ENCODE measurements at regions not wholly inside any gene's neighbourhood (a gene's known extent, or its start where the extent isn't known, plus 50 kb on each side); places are given as distances from the start of the nearest gene placed in this dataset.

DNA sequence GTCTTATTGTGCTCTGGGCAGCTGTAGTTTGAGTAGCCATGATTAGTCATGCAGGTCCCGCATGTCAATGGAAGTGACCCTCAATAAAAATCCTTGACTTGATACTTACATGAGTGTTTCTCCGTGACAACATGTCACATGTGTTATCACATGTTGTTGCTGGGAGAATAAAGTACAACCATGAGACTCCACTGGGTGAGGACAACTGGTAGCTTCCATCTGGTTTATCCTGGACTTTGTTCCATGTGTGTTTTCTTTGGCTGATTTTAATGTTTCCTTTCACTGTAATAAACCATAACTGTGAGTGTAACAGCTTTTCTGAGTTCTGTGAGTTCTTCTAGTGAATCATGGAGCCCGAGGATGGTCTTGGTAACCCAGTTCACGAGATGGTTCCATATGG is 63.1 kb upstream of the NDN start:
- intact Hi-C loops (cut with DNase I) = no loop called here
- TF ChIP-seq, protein P1, sequence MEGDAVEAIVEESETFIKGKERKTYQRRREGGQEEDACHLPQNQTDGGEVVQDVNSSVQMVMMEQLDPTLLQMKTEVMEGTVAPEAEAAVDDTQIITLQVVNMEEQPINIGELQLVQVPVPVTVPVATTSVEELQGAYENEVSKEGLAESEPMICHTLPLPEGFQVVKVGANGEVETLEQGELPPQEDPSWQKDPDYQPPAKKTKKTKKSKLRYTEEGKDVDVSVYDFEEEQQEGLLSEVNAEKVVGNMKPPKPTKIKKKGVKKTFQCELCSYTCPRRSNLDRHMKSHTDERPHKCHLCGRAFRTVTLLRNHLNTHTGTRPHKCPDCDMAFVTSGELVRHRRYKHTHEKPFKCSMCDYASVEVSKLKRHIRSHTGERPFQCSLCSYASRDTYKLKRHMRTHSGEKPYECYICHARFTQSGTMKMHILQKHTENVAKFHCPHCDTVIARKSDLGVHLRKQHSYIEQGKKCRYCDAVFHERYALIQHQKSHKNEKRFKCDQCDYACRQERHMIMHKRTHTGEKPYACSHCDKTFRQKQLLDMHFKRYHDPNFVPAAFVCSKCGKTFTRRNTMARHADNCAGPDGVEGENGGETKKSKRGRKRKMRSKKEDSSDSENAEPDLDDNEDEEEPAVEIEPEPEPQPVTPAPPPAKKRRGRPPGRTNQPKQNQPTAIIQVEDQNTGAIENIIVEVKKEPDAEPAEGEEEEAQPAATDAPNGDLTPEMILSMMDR (IDR thresholded peaks at IDR 0.05) = no peak
- ATAC-seq = no peak

GRCh38 chr15:23750776-23751175 is 63.7 kb upstream of the NDN start:
- DNase-seq = no peak
- Histone ChIP-seq H3K4me3 (no peak overlapping the region), H3K36me3 (no peaks in the 10 kb centered on the region), H3K27ac (no peak overlapping the region), H3K4me1 (no peaks in the 10 kb centered on the region), H3K27me3 (no peaks in the 10 kb centered on the region), H3K9me3 (no peaks in the 10 kb centered on the region)
- ATAC-seq = no peak
- intact Hi-C loops (cut with DNase I) = no loop called here
- TF ChIP-seq, protein P1 (IDR thresholded peaks at IDR 0.05) = no peak

More for the DNA sequence above, 63.1 kb upstream of the NDN start:
- no peak overlapping the region for H3K27ac ChIP-seq
- no peaks in the 10 kb centered on the region for H3K27me3 ChIP-seq
- no peaks in the 10 kb centered on the region for H3K9me3 ChIP-seq
- H3K4me1 ChIP-seq = no peaks in the 10 kb centered on the region
- H3K36me3 ChIP-seq = no peaks in the 10 kb centered on the region
- DNase-seq = no peak
- no peak overlapping the region for H3K4me3 ChIP-seq

GRCh38 chr15:23753248-23753647 is 66.1 kb upstream of the NDN start:
- ATAC-seq (no peak), DNase-seq (no peak)
- H3K9me3 ChIP-seq = no peaks in the 10 kb centered on the region
- no peaks in the 10 kb centered on the region for H3K4me1 ChIP-seq
- H3K4me3 ChIP-seq = no peak overlapping the region
- no peaks in the 10 kb centered on the region for H3K27me3 ChIP-seq
- no peaks in the 10 kb centered on the region for H3K36me3 ChIP-seq
- H3K27ac ChIP-seq = no peak overlapping the region
- intact Hi-C loops (cut with DNase I) = no loop called here
- TF ChIP-seq, protein P1 (IDR thresholded peaks at IDR 0.05) = no peak

GRCh38 chr15:23758891-23759290 is 71.8 kb upstream of the NDN start:
- no peaks in the 10 kb centered on the region for H3K4me1 ChIP-seq
- H3K36me3 ChIP-seq = no peaks in the 10 kb centered on the region
- no peak overlapping the region for H3K4me3 ChIP-seq
- no peaks in the 10 kb centered on the region for H3K9me3 ChIP-seq
- H3K27me3 ChIP-seq = no peaks in the 10 kb centered on the region
- intact Hi-C loops (cut with DNase I) = no loop called here
- ATAC-seq (no peak), DNase-seq (no peak)
- TF ChIP-seq, protein P1 (IDR thresholded peaks at IDR 0.05) = no peak
- H3K27ac ChIP-seq = no peak overlapping the region

- H3K4me3 ChIP-seq = no peak overlapping the region
- ATAC-seq (no peak), DNase-seq (no peak)
- no peaks in the 10 kb centered on the region for H3K9me3 ChIP-seq
- intact Hi-C loops (cut with DNase I) = no loop called here
- H3K27me3 ChIP-seq = no peaks in the 10 kb centered on the region
- no peaks in the 10 kb centered on the region for H3K36me3 ChIP-seq
- H3K4me1 ChIP-seq = no peaks in the 10 kb centered on the region
- TF ChIP-seq, protein P1 (IDR thresholded peaks at IDR 0.05) = no peak
- H3K27ac ChIP-seq = no peak overlapping the region
Measured at GRCh38 chr15:23760024-23760423, 72.9 kb upstream of the NDN start.

GRCh38 chr15:23761386-23761785 is 74.3 kb upstream of the NDN start:
- no peak overlapping the region for H3K27ac ChIP-seq
- H3K36me3 ChIP-seq = no peaks in the 10 kb centered on the region
- no peak for DNase-seq
- H3K4me3 ChIP-seq = no peak overlapping the region
- no peaks in the 10 kb centered on the region for H3K9me3 ChIP-seq
- no peak for ATAC-seq
- intact Hi-C loops (cut with DNase I) = no loop called here
- H3K27me3 ChIP-seq = no peaks in the 10 kb centered on the region
- H3K4me1 ChIP-seq = no peaks in the 10 kb centered on the region
- TF ChIP-seq, protein P1 (IDR thresholded peaks at IDR 0.05) = no peak
